ENCODE measurements at regions not wholly inside any gene's neighbourhood (a gene's known extent, or its start where the extent isn't known, plus 50 kb on each side); places are given as distances from the start of the nearest gene placed in this dataset.

DNA sequence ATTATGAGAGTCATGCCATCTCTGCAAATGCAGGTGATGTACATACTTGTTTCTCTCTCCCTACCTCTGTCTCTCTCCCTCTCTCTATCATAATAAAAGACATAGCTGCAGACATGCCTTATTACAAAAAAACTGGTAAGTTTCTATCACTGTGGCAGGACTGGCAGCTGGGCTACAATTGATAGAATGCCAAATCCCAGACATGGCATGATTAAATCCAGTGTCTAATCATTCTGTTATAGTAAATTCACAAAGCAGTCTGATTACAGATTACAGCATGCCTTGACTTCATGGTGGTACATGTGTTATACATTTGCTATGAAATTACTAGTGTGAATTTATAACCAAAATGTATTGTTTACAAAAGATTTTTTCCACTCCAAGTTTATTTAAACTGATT, 854.7 kb downstream of the TMTC2 start:
- no peaks in the 10 kb centered on the region for H3K27me3 ChIP-seq (replicated peaks)
- DNase-seq = no peak
- in situ Hi-C loops (cut with HindIII; ENCODE audit: low pct_ligation_motif_present, low sequenced_read_pairs) = no loop called here
- H3K27ac ChIP-seq = no peak overlapping the region
- H3K36me3 ChIP-seq (replicated peaks) = no peaks in the 10 kb centered on the region
- no peak for TF ChIP-seq CTCF (IDR thresholded peaks at IDR 0.05; ENCODE audit: low read depth, low read length, missing control alignments)
- H3K4me3 ChIP-seq (ENCODE audit: low read depth, low read length) = no peak overlapping the region

GRCh38 chr12:83538361-83538965, 851.8 kb downstream of the TMTC2 start:
- no peak for DNase-seq
- TF ChIP-seq CTCF (IDR thresholded peaks at IDR 0.05; ENCODE audit: low read depth, low read length, missing control alignments) = no peak
- no peaks in the 10 kb centered on the region for H3K36me3 ChIP-seq (replicated peaks)
- no peaks in the 10 kb centered on the region for H3K27me3 ChIP-seq (replicated peaks)
- H3K4me3 ChIP-seq (ENCODE audit: low read depth, low read length) = no peak overlapping the region
- in situ Hi-C loops (cut with HindIII; ENCODE audit: low pct_ligation_motif_present, low sequenced_read_pairs) = no loop called here
- no peak overlapping the region for H3K27ac ChIP-seq

GRCh38 chr12:83537428-83538053, 850.8 kb downstream of the TMTC2 start:
- TF ChIP-seq CTCF (IDR thresholded peaks at IDR 0.05; ENCODE audit: low read depth, low read length, missing control alignments) = no peak
- Histone ChIP-seq H3K27me3 (replicated peaks) (no peaks in the 10 kb centered on the region), H3K4me3 (ENCODE audit: low read depth, low read length) (no peak overlapping the region), H3K36me3 (replicated peaks) (no peaks in the 10 kb centered on the region), H3K27ac (no peak overlapping the region)
- no peak for DNase-seq
- in situ Hi-C loops (cut with HindIII; ENCODE audit: low pct_ligation_motif_present, low sequenced_read_pairs) = no loop called here

DNA sequence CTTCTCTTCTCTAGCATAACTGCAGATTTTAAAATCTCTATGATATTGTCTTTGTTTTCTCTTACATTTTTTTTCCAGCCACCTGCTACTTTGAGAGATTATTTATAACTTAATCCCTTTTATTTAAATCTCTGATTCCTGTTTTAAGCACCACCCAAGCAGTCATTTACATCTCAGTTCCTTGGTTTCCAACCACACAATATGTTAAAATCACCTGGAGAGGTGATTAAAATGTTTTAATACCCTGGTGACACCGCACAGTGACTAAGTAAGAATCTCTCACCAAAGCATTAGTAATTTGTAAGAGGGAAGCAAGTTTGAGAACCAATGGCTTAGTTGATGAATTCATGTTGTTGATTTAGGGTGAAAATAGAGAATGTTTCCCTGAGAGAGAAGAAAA, 849.8 kb downstream of the TMTC2 start:
- no peak for DNase-seq
- no peaks in the 10 kb centered on the region for H3K36me3 ChIP-seq (replicated peaks)
- no peak overlapping the region for H3K4me3 ChIP-seq (ENCODE audit: low read depth, low read length)
- no peaks in the 10 kb centered on the region for H3K27me3 ChIP-seq (replicated peaks)
- no peak overlapping the region for H3K27ac ChIP-seq
- no peak for TF ChIP-seq CTCF (IDR thresholded peaks at IDR 0.05; ENCODE audit: low read depth, low read length, missing control alignments)
- in situ Hi-C loops (cut with HindIII; ENCODE audit: low pct_ligation_motif_present, low sequenced_read_pairs) = no loop called here

- H3K27me3 ChIP-seq (replicated peaks) = no peaks in the 10 kb centered on the region
- no peak for DNase-seq
- in situ Hi-C loops (cut with HindIII; ENCODE audit: low pct_ligation_motif_present, low sequenced_read_pairs) = no loop called here
- no peaks in the 10 kb centered on the region for H3K36me3 ChIP-seq (replicated peaks)
- H3K27ac ChIP-seq = no peak overlapping the region
- no peak overlapping the region for H3K4me3 ChIP-seq (ENCODE audit: low read depth, low read length)
- TF ChIP-seq CTCF (IDR thresholded peaks at IDR 0.05; ENCODE audit: low read depth, low read length, missing control alignments) = no peak
Observed at GRCh38 chr12:83528571-83528970, 841.9 kb downstream of the TMTC2 start.

GRCh38 chr12:83527810-83528209, 841.1 kb downstream of the TMTC2 start:
- no peak overlapping the region for H3K27ac ChIP-seq
- in situ Hi-C loops (cut with HindIII; ENCODE audit: low pct_ligation_motif_present, low sequenced_read_pairs) = no loop called here
- H3K27me3 ChIP-seq (replicated peaks) = no peaks in the 10 kb centered on the region
- DNase-seq = no peak
- TF ChIP-seq CTCF (IDR thresholded peaks at IDR 0.05; ENCODE audit: low read depth, low read length, missing control alignments) = no peak
- no peak overlapping the region for H3K4me3 ChIP-seq (ENCODE audit: low read depth, low read length)
- H3K36me3 ChIP-seq (replicated peaks) = no peaks in the 10 kb centered on the region
